ENCODE measurements at regions not wholly inside any gene's neighbourhood (a gene's known extent, or its start where the extent isn't known, plus 50 kb on each side); places are given as distances from the start of the nearest gene placed in this dataset.
"Not testable (repeated sequence)": the region's sequence is repeated elsewhere in the genome, so short reads cannot be mapped to it uniquely, and the experiment has no call there.

DNA sequence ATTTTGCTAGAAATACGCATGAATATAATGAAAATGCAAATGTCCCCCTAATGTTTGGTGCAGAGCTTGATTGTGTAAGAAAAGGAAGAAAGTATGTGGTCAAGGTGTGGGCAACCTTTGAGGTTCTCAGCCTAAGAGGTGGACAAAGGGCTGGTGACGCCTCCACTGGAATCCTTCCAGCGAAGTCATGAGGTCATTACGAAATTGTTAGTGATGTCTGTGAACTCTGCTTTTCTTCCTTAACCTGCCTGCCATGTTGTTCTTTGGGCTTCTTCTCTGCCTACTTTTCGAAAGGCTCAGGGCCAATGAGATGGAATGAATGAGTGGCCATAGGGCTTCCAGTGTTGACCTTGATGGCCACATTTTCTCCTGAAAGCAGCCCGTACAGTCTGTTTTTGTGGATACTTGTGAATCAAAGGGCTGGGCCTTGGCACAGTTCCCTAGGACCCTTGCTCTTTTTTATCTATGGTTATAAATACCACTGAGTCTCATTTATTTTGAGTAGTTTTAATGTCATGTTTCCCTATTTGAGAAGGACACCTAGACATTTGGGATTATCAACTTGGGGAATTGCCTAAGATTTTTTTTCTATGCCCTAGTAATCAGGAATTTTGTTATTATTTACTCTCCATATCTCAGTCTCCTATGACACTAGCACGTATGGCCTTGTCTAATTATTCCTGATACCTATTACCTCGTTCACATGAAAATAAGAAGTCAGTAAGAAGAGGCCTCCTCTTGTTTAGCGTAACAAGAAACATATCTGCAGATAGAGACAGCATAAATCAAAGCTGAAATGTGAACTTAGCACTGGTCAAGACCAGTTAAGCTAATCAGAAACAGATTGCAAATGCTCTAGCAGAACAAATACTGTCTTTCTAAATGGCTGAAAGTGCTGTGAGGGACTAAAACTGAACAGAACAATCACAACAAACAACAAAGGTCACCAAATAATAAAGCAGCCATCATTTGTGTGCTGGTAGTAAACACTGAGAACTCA, 334.6 kb downstream of the BCL2L11 start:
- TF ChIP-seq, protein P1, sequence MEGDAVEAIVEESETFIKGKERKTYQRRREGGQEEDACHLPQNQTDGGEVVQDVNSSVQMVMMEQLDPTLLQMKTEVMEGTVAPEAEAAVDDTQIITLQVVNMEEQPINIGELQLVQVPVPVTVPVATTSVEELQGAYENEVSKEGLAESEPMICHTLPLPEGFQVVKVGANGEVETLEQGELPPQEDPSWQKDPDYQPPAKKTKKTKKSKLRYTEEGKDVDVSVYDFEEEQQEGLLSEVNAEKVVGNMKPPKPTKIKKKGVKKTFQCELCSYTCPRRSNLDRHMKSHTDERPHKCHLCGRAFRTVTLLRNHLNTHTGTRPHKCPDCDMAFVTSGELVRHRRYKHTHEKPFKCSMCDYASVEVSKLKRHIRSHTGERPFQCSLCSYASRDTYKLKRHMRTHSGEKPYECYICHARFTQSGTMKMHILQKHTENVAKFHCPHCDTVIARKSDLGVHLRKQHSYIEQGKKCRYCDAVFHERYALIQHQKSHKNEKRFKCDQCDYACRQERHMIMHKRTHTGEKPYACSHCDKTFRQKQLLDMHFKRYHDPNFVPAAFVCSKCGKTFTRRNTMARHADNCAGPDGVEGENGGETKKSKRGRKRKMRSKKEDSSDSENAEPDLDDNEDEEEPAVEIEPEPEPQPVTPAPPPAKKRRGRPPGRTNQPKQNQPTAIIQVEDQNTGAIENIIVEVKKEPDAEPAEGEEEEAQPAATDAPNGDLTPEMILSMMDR (IDR thresholded peaks at IDR 0.05; ENCODE audit: borderline replicate concordance, extremely low read depth, low read length, poor library complexity, severe bottlenecking), result not testable (repeated sequence)
- not testable (repeated sequence) for TF ChIP-seq EZH2 (IDR thresholded peaks at IDR 0.05; ENCODE audit: borderline replicate concordance, low read depth, low read length, severe bottlenecking)
